A673 (cell line): ENCODE measurements at regions not wholly inside any gene's neighbourhood (a gene's known extent, or its start where the extent isn't known, plus 50 kb on each side); places are given as distances from the start of the nearest gene placed in this dataset.

Experiments used
- BruUV-seq: library from RNA; stranded (reverse); fragments of 400-500 nt; replicated peaks from 2 replicates; lab custom pipeline; 2021; lab: Mats Ljungman, UMichigan
- CTCF ChIA-PET: fragments of 300-600 bp; sonication (Branson Sonifier 250); formaldehyde crosslinking; loops from one replicate; lab custom pipeline; 2022; ENCODE audit warnings: antibody characterized with exemption; lab: Charles Lee
- POLR2A ChIA-PET: fragments of 300-600 bp; sonication (Branson Sonifier 250); formaldehyde crosslinking; loops from one replicate; lab custom pipeline; 2022; ENCODE audit warnings: antibody characterized with exemption; ENCODE audit not compliant: low non-redundant PET; lab: Charles Lee
- DNase-seq: peaks from one replicate; pipeline ENCODE4 v3.0.0-alpha.2; 2015; ENCODE audit warnings: low spot score
- H3K27ac ChIP-seq: fragments of 200-600 bp; sonication (generic); 2 replicates; pipeline ENCODE4 v1.5.1; 2016; ENCODE audit warnings: mixed run types, low read depth, mild to moderate bottlenecking, mixed read lengths, antibody characterized with exemption, low read length; ENCODE audit not compliant: poor library complexity, severe bottlenecking
- H3K27me3 ChIP-seq: fragments of 200-600 bp; sonication (generic); replicated peaks from 2 replicates; pipeline ENCODE4 v1.6.1; 2017; ENCODE audit warnings: mixed run types, low read depth, mild to moderate bottlenecking, mixed read lengths, antibody characterized with exemption, low read length; ENCODE audit not compliant: insufficient read depth, poor library complexity
- H3K36me3 ChIP-seq: fragments of 200-600 bp; sonication (generic); 2 replicates; pipeline ENCODE4 v1.6.1; 2016; ENCODE audit warnings: mixed run types, mild to moderate bottlenecking, mixed read lengths, antibody characterized with exemption, low read length; ENCODE audit not compliant: insufficient read depth, poor library complexity, severe bottlenecking
- H3K4me1 ChIP-seq: fragments of 200-600 bp; sonication (generic); 2 replicates; pipeline ENCODE4 v1.6.1; 2017; ENCODE audit warnings: mixed run types, mild to moderate bottlenecking, mixed read lengths, antibody characterized with exemption, low read length; ENCODE audit not compliant: insufficient read depth, poor library complexity, severe bottlenecking
- H3K4me3 ChIP-seq: fragments of 200-600 bp; sonication (generic); 2 replicates; pipeline ENCODE4 v1.5.1; 2016; ENCODE audit warnings: low read depth, mixed run types, mild to moderate bottlenecking, mixed read lengths, low read length; ENCODE audit not compliant: poor library complexity, severe bottlenecking
- H3K9me3 ChIP-seq: fragments of 200-600 bp; sonication (generic); 2 replicates; pipeline ENCODE4 v1.6.1; 2016; ENCODE audit warnings: mixed run types, low read depth, mild to moderate bottlenecking, mixed read lengths, antibody characterized with exemption, low read length; ENCODE audit not compliant: poor library complexity, severe bottlenecking
- EZH2 ChIP-seq: fragments of 200-600 bp; sonication (generic); IDR thresholded peaks from 2 replicates; pipeline ENCODE4 v1.6.1; 2017; ENCODE audit warnings: borderline replicate concordance, low read depth, mild to moderate bottlenecking, mixed read lengths, antibody characterized with exemption, low read length; ENCODE audit not compliant: poor library complexity, severe bottlenecking
- intact Hi-C: fragments of 100-400 bp; cut with micrococcal nuclease; formaldehyde crosslinking; loops from one replicate; pipeline ENCODE4 v1.10.0; 2022; ENCODE audit not compliant: unreplicated experiment
- TF ChIP-seq, protein P1 (sequence below): fragments of 300-800, 200-600 bp; sonication (generic); conservative IDR thresholded peaks from 2 replicates; pipeline ENCODE4 v1.5.1; 2017; ENCODE audit warnings: low read depth, mild to moderate bottlenecking, antibody characterized with exemption, low read length, moderate library complexity, mixed read lengths

- Histone ChIP-seq H3K27ac (no peak overlapping the region), H3K9me3 (no peaks in the 10 kb centered on the region), H3K4me3 (no peak overlapping the region), H3K27me3 (peaks cover 4% of the 10 kb centered on the region), H3K4me1 (no peaks in the 10 kb centered on the region), H3K36me3 (no peaks in the 10 kb centered on the region)
- intact Hi-C loops, result no loop called here
- CTCF ChIA-PET, result no interaction called here
- BruUV-seq, result no TSS peak
- TF ChIP-seq, protein P1, sequence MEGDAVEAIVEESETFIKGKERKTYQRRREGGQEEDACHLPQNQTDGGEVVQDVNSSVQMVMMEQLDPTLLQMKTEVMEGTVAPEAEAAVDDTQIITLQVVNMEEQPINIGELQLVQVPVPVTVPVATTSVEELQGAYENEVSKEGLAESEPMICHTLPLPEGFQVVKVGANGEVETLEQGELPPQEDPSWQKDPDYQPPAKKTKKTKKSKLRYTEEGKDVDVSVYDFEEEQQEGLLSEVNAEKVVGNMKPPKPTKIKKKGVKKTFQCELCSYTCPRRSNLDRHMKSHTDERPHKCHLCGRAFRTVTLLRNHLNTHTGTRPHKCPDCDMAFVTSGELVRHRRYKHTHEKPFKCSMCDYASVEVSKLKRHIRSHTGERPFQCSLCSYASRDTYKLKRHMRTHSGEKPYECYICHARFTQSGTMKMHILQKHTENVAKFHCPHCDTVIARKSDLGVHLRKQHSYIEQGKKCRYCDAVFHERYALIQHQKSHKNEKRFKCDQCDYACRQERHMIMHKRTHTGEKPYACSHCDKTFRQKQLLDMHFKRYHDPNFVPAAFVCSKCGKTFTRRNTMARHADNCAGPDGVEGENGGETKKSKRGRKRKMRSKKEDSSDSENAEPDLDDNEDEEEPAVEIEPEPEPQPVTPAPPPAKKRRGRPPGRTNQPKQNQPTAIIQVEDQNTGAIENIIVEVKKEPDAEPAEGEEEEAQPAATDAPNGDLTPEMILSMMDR, result no peak
- TF ChIP-seq EZH2, result no peak
- POLR2A ChIA-PET, result no interaction called here
- no peak for DNase-seq
Measured at GRCh38 chr1:115400426-115400825, 62.4 kb upstream of the NGF start.

DNA sequence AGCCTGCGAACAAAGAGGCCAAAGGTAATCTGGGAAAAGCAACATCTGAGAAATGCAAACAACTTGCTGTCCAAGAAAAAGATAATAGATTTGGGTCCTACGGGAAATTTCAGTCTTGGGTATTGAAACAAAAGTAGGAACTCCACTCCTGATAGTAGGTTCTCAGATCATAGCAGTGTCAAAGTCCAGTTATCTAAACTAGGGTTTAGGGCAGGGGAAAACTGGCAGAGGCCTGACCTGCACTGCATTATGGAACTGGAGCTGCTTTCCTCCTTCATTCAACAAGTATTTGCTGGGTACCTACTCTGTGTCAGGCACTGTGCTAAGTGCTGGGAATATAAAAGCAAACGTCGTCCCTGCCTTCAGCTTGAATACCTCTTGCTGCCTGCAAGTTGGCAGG is 60.7 kb upstream of the NGF start:
- BruUV-seq, result no TSS peak
- POLR2A ChIA-PET, result no interaction called here
- intact Hi-C loops, result no loop called here
- no peaks in the 10 kb centered on the region for H3K9me3 ChIP-seq
- no peak overlapping the region for H3K27ac ChIP-seq
- CTCF ChIA-PET, result no interaction called here
- no peaks in the 10 kb centered on the region for H3K36me3 ChIP-seq
- H3K27me3 ChIP-seq, result no peaks in the 10 kb centered on the region
- TF ChIP-seq, protein P1, result no peak
- TF ChIP-seq EZH2, result no peak
- H3K4me3 ChIP-seq, result no peak overlapping the region
- no peak for DNase-seq
- H3K4me1 ChIP-seq, result no peaks in the 10 kb centered on the region
